ENCODE measurements at regions not wholly inside any gene's neighbourhood (a gene's known extent, or its start where the extent isn't known, plus 50 kb on each side); places are given as distances from the start of the nearest gene placed in this dataset.
"Not testable (repeated sequence)": the region's sequence is repeated elsewhere in the genome, so short reads cannot be mapped to it uniquely, and the experiment has no call there.

GRCh38 chr6:135110261-135110781, 55.7 kb upstream of the HBS1L start:
- H3K4me1 Mint-ChIP-seq (ENCODE audit: low read depth), result peaks cover 47% of the 10 kb centered on the region
- H3K36me3 Mint-ChIP-seq (ENCODE audit: low read depth), result peaks cover 16% of the 10 kb centered on the region
- H3K4me3 Mint-ChIP-seq; H3K27me3 Mint-ChIP-seq (ENCODE audit: low read depth); DNase-seq (ENCODE audit: low spot score); H3K27ac Mint-ChIP-seq: not testable (repeated sequence)
- H3K9me3 Mint-ChIP-seq, result peaks cover 22% of the 10 kb centered on the region

GRCh38 chr6:135109761-135110160, 55.1 kb upstream of the HBS1L start:
- no peak for DNase-seq (ENCODE audit: low spot score)
- no peak overlapping the region for H3K27ac Mint-ChIP-seq
- H3K9me3 Mint-ChIP-seq, result peaks cover 26% of the 10 kb centered on the region

GRCh38 chr6:135108692-135109091, 54.1 kb upstream of the HBS1L start:
- peaks cover 16% of the 10 kb centered on the region for H3K36me3 Mint-ChIP-seq (ENCODE audit: low read depth)
- no peaks in the 10 kb centered on the region for H3K27me3 Mint-ChIP-seq (ENCODE audit: low read depth)
- H3K4me3 Mint-ChIP-seq, result no peak overlapping the region
- no peak for DNase-seq (ENCODE audit: low spot score)
- peaks cover 49% of the 10 kb centered on the region for H3K4me1 Mint-ChIP-seq (ENCODE audit: low read depth)
- peaks cover 26% of the 10 kb centered on the region for H3K9me3 Mint-ChIP-seq
- no peak overlapping the region for H3K27ac Mint-ChIP-seq

More at GRCh38 chr6:135109761-135110160, 55.1 kb upstream of the HBS1L start:
- Mint-ChIP-seq H3K4me1 (ENCODE audit: low read depth) (peaks cover 47% of the 10 kb centered on the region), H3K4me3 (no peak overlapping the region), H3K27me3 (ENCODE audit: low read depth) (no peaks in the 10 kb centered on the region), H3K36me3 (ENCODE audit: low read depth) (peaks cover 16% of the 10 kb centered on the region)

- peaks cover 19% of the 10 kb centered on the region for H3K9me3 Mint-ChIP-seq
- no peak for DNase-seq (ENCODE audit: low spot score)
- no peak overlapping the region for H3K4me3 Mint-ChIP-seq
- H3K36me3 Mint-ChIP-seq (ENCODE audit: low read depth), result peaks cover 6% of the 10 kb centered on the region
- H3K27me3 Mint-ChIP-seq (ENCODE audit: low read depth), result no peaks in the 10 kb centered on the region
- H3K27ac Mint-ChIP-seq, result no peak overlapping the region
- peaks cover 50% of the 10 kb centered on the region for H3K4me1 Mint-ChIP-seq (ENCODE audit: low read depth)
These were observed 52.0 kb upstream of the HBS1L start for GRCh38 chr6:135106611-135107010.

GRCh38 chr6:135105710-135106109, 51.1 kb upstream of the HBS1L start:
- Mint-ChIP-seq H3K4me1 (ENCODE audit: low read depth) (peaks cover 51% of the 10 kb centered on the region), H3K27me3 (ENCODE audit: low read depth) (no peaks in the 10 kb centered on the region), H3K36me3 (ENCODE audit: low read depth) (peaks cover 2% of the 10 kb centered on the region), H3K9me3 (peaks cover 14% of the 10 kb centered on the region), H3K27ac (no peak overlapping the region), H3K4me3 (no peak overlapping the region)
- no peak for DNase-seq (ENCODE audit: low spot score)

- no peaks in the 10 kb centered on the region for H3K27me3 Mint-ChIP-seq (ENCODE audit: low read depth)
- H3K4me3 Mint-ChIP-seq, result no peak overlapping the region
- H3K4me1 Mint-ChIP-seq (ENCODE audit: low read depth), result peaks cover 48% of the 10 kb centered on the region
- DNase-seq (ENCODE audit: low spot score), result no peak
- peaks cover 2% of the 10 kb centered on the region for H3K36me3 Mint-ChIP-seq (ENCODE audit: low read depth)
- peaks cover 14% of the 10 kb centered on the region for H3K9me3 Mint-ChIP-seq
- H3K27ac Mint-ChIP-seq, result no peak overlapping the region
These were observed 50.7 kb upstream of the HBS1L start for GRCh38 chr6:135105299-135105698.

Measured in T-helper 2 cell treated with Interferon-gamma antibody and Interleukin-4, amounts not matched to agents 5 μg/mL and 100 μg/mL, for 36 hours (primary cell).